Activated naive CD4-positive, alpha-beta T cell treated with anti-CD3 and anti-CD28 coated beads for 36 hours (primary cell): ENCODE measurements at regions not wholly inside any gene's neighbourhood (a gene's known extent, or its start where the extent isn't known, plus 50 kb on each side); places are given as distances from the start of the nearest gene placed in this dataset.

Experiments used
- CTCF ChIA-PET: fragments of 350-600 bp; sonication (Branson Sonifier 250); formaldehyde crosslinking; loops from one replicate; lab custom pipeline; 2021; ENCODE audit warnings: antibody characterized with exemption; lab: Charles Lee
- DNase-seq: peaks from one replicate; pipeline ENCODE4 v3.0.0-alpha.2; 2020
- H3K27ac Mint-ChIP-seq: one replicate; pipeline ENCODE4 v1.8.0; 2021; ENCODE audit warnings: mild to moderate bottlenecking, mixed read lengths
- H3K27me3 Mint-ChIP-seq: one replicate; pipeline ENCODE4 v1.8.0; 2021; ENCODE audit warnings: low read depth, mixed read lengths
- H3K36me3 Mint-ChIP-seq: one replicate; pipeline ENCODE4 v1.8.0; 2021; ENCODE audit warnings: low read depth, mixed read lengths
- H3K4me1 Mint-ChIP-seq: one replicate; pipeline ENCODE4 v1.8.0; 2021; ENCODE audit warnings: low read depth, mixed read lengths
- H3K4me3 Mint-ChIP-seq: one replicate; pipeline ENCODE4 v1.8.0; 2021; ENCODE audit warnings: mild to moderate bottlenecking, moderate library complexity, mixed read lengths
- H3K9me3 Mint-ChIP-seq: one replicate; pipeline ENCODE4 v1.8.0; 2021; ENCODE audit warnings: mixed read lengths
- intact Hi-C: fragments of 100-400 bp; cut with micrococcal nuclease; formaldehyde crosslinking; loops from one replicate; pipeline ENCODE4 v1.15.1; 2023

DNA sequence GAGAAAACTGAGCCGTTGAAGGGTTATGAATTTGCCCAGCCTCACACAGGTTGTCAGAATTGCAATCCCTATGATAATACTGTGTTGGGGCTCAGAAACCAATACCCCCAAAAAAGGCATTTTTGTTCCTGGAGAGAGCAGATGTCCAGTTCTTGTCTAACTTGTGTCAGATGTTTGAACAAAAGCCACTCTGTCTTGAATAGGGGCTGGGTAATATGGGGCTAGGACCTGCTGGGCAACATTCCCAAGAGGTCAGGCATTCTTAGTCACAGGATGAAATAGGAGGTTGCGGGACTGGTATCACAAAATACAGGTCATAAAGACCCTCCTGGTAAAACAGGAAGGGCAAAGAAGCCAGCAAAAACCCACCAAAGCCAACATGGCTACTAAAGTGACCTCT is 482.1 kb downstream of the IPMK start:
- DNase-seq, result no peak
- no peaks in the 10 kb centered on the region for H3K36me3 Mint-ChIP-seq
- H3K27ac Mint-ChIP-seq, result no peak overlapping the region
- H3K4me1 Mint-ChIP-seq, result no peaks in the 10 kb centered on the region
- peaks cover 15% of the 10 kb centered on the region for H3K9me3 Mint-ChIP-seq
- CTCF ChIA-PET, result no interaction called here
- intact Hi-C loops, result no loop called here
- H3K27me3 Mint-ChIP-seq, result no peaks in the 10 kb centered on the region
- H3K4me3 Mint-ChIP-seq, result no peak overlapping the region

DNA sequence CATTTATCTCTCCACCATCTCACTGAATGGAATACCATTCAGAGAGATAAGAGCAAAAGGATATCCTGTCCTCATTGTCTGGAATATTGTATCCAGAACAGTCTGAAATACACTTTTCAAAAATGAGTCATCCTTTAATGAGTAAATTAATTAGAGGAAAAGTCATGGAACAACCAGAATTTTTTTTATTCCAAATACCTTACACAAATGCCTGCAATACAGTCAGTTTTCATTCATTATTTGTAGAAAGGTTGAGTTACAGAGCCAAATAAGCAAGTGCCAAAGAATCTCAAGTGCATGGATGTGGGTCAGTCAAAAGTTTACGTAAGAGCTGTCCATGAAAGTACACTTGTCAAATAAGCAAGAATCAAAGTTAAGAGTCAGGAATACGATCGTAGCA is 482.6 kb downstream of the IPMK start:
- Mint-ChIP-seq H3K9me3 (peaks cover 16% of the 10 kb centered on the region), H3K36me3 (no peaks in the 10 kb centered on the region), H3K4me1 (no peaks in the 10 kb centered on the region), H3K27ac (no peak overlapping the region), H3K27me3 (no peaks in the 10 kb centered on the region), H3K4me3 (no peak overlapping the region)
- intact Hi-C loops, result no loop called here
- CTCF ChIA-PET, result no interaction called here
- no peak for DNase-seq

DNA sequence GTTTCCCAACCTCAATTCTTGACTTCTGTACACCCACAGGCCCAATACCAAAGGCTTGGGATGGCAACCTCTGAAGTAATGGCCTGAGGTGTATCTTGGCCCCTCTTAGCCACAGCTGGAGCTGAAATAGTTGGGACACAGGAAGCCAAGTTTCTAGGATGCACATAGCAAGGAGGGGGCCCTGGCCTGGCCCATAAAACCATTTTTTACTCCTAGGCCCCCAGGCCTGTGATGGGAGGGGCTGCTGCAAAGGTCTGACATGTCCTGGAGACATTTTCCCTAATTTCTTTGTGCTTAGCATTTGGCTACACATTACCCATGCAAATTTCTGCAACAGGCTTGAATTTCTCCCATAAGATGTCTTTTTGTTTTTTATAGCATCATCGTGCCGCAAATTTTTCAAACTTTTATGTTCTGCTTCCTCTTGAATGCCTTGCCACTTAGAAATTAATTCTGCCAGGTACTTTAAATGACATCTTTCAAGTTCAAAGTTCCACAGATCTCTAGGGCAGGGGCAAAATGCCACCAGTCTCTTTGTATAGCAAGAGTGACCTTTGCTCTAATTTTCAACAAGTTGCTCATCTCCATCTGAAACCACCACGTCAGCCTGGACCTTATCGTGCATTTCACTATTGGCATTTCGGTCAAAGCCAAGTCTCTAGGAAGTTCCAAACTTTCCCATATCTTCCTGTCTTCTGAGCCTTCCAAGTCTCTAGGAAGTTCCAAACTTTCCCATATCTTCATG is 490.8 kb downstream of the IPMK start:
- Mint-ChIP-seq H3K36me3 (peaks cover 2% of the 10 kb centered on the region), H3K4me1 (no peaks in the 10 kb centered on the region), H3K27ac (no peak overlapping the region), H3K4me3 (no peak overlapping the region), H3K9me3 (peaks cover 23% of the 10 kb centered on the region), H3K27me3 (no peaks in the 10 kb centered on the region)
- CTCF ChIA-PET, result no interaction called here
- no peak for DNase-seq
- intact Hi-C loops, result no loop called here

DNA sequence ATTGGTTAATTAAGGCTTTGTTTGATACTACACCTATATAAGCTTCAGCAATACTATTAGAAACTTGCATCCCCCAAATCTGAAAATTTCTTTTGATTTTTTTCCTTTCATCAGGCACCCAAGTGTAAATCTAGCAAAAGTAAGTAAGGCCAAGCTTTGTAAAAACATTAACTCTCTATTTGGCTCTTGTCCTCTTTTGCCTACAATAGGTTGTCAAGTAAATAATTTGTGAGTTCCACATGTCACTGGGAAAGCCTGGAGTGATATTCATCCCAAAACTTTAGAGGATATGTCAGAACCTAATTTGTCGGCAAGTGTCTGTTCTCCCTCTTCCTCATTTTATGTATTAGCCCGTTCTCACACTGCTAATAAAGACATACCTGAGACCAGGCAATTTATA is 492.4 kb downstream of the IPMK start:
- Mint-ChIP-seq H3K27ac (no peak overlapping the region), H3K27me3 (no peaks in the 10 kb centered on the region), H3K36me3 (peaks cover 2% of the 10 kb centered on the region), H3K4me3 (no peak overlapping the region), H3K9me3 (peaks cover 15% of the 10 kb centered on the region), H3K4me1 (no peaks in the 10 kb centered on the region)
- DNase-seq, result no peak
- CTCF ChIA-PET, result no interaction called here
- intact Hi-C loops, result no loop called here

DNA sequence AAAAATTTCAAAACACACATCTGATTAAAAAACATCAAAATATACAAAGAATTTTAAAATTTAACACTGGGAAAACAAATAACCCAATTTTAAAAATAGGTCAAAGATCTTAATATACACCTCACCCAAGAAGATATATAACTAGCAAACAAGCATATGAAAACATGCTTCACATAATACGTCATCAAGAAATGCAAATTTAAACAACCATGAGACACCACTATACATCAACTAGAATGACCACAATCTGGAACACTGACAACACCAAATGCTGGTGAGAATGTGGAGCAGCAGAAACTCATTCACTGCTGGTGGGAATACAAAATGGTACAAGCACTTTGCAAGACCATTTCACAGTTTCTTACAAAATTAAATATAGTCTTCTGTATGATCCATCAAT is 498.4 kb downstream of the IPMK start:
- CTCF ChIA-PET, result no interaction called here
- H3K36me3 Mint-ChIP-seq, result no peaks in the 10 kb centered on the region
- no peak overlapping the region for H3K27ac Mint-ChIP-seq
- no peaks in the 10 kb centered on the region for H3K4me1 Mint-ChIP-seq
- no peak overlapping the region for H3K4me3 Mint-ChIP-seq
- intact Hi-C loops, result no loop called here
- no peak for DNase-seq
- H3K9me3 Mint-ChIP-seq, result peaks cover 7% of the 10 kb centered on the region
- no peaks in the 10 kb centered on the region for H3K27me3 Mint-ChIP-seq

DNA sequence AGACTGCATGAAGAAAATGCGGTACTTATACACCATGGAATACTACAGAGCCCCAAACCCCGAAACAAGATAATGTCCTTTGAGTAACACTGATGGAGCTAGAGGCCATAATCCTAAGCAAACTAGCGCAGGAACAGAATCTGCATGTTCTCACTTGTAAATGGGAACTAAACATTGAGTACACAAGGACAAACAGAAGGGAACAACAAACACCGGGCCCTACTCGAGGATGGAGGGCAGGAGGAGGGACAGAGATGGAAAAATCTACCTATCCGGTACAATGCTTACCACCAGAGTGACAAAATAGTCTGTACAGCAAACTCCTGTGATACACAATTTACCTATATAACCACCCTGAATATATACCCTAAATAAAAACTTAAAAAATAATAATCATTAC is 507.9 kb downstream of the IPMK start:
- CTCF ChIA-PET, result no interaction called here
- no peaks in the 10 kb centered on the region for H3K27me3 Mint-ChIP-seq
- no peaks in the 10 kb centered on the region for H3K36me3 Mint-ChIP-seq
- H3K4me3 Mint-ChIP-seq, result no peak overlapping the region
- H3K4me1 Mint-ChIP-seq, result no peaks in the 10 kb centered on the region
- H3K9me3 Mint-ChIP-seq, result peaks cover 5% of the 10 kb centered on the region
- intact Hi-C loops, result no loop called here
- DNase-seq, result no peak
- no peak overlapping the region for H3K27ac Mint-ChIP-seq

DNA sequence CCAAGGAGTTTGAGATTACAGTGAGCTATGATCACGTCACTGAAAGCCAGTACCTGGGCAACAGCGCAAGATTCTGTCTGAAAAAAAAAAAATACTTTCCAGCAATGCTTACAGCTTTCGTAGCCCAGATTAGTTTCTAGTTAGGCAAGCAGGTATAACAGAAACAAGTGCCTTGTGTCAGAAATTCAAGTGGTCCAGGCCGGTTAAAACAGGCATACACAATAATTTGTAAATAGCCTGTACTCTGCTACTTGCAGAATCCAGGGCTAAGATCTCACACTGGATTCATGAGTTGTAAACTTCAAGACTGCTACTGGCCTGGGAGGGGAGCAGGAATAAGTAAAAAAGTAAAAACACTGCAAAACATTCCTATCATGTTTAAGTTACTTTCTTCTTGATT is 512.9 kb downstream of the IPMK start:
- DNase-seq, result no peak
- intact Hi-C loops, result no loop called here
- Mint-ChIP-seq H3K9me3 (peaks cover 11% of the 10 kb centered on the region), H3K36me3 (no peaks in the 10 kb centered on the region), H3K27ac (no peak overlapping the region), H3K27me3 (no peaks in the 10 kb centered on the region), H3K4me1 (no peaks in the 10 kb centered on the region), H3K4me3 (no peak overlapping the region)
- CTCF ChIA-PET, result no interaction called here

DNA sequence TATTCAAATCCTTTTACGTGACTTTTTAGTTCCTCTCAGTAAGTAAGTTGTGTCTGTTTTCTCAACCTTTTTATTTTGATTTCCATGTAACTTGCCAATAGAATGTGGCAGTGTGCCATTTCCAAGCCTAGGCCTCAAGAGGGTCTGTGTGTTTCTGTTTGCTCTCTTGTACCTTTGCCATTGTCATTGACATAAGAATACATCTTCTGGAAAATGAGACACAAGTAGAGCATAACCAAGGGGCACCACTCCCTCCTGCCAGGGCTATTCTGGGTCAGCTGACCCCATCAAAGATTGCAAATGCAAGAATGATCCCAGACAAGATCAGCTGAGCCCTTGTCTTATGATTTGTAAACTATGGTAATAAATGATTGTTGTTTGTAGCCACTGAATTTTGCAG is 524.0 kb downstream of the IPMK start:
- Mint-ChIP-seq H3K27me3 (no peaks in the 10 kb centered on the region), H3K27ac (no peak overlapping the region), H3K4me3 (no peak overlapping the region), H3K36me3 (no peaks in the 10 kb centered on the region), H3K4me1 (no peaks in the 10 kb centered on the region), H3K9me3 (no peaks in the 10 kb centered on the region)
- no peak for DNase-seq
- intact Hi-C loops, result no loop called here
- CTCF ChIA-PET, result interaction anchor here (0.6 kb wide), 1 partner anchor 302 kb away, joined by 3 read pairs; no protein-coding TSS in a partner anchor

DNA sequence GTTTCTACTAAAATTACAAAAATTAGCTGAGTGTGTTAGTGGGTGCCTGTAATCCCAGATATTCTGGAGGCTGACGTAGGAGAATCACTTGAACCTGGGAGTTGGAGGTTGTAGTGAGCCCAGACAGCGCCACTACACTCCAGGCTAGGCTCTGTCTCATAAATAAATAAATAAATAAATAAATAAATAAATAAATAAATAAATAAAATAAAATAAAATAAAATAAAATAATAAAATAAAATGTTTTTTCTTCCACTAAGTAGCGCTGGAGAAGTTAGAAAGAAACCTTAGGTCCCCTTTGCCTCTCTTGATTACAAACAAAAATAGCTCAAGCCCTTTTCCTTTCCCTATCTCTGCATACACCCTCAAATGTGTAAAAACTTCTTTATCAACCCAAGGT is 525.9 kb downstream of the IPMK start:
- Mint-ChIP-seq H3K9me3 (no peaks in the 10 kb centered on the region), H3K4me1 (no peaks in the 10 kb centered on the region), H3K4me3 (no peak overlapping the region), H3K36me3 (no peaks in the 10 kb centered on the region), H3K27ac (no peak overlapping the region), H3K27me3 (no peaks in the 10 kb centered on the region)
- CTCF ChIA-PET, result no interaction called here
- intact Hi-C loops, result no loop called here
- no peak for DNase-seq

DNA sequence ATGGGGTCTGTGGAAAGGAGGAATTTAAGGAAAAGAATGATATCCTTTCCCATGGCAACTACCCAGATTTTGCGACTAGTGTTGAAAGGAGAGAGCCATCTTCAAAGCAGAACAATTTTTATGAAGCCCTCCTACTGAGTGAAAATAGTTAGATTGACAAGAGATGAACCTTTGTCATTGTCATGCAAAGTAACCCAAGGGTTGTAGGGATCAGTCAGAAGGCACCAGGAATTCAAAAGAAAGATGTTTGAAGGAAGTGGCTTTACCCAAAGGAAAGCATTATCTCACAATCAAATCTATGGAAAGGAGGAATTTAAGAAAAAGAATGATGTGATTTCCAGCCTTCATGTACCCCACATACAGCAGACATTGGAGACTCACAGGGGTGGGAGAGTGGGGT is 544.4 kb downstream of the IPMK start:
- intact Hi-C loops, result no loop called here
- H3K9me3 Mint-ChIP-seq, result peaks cover 5% of the 10 kb centered on the region
- DNase-seq, result no peak
- CTCF ChIA-PET, result no interaction called here
- H3K4me3 Mint-ChIP-seq, result no peak overlapping the region
- H3K36me3 Mint-ChIP-seq, result no peaks in the 10 kb centered on the region
- H3K27ac Mint-ChIP-seq, result no peak overlapping the region
- H3K27me3 Mint-ChIP-seq, result no peaks in the 10 kb centered on the region
- no peaks in the 10 kb centered on the region for H3K4me1 Mint-ChIP-seq

DNA sequence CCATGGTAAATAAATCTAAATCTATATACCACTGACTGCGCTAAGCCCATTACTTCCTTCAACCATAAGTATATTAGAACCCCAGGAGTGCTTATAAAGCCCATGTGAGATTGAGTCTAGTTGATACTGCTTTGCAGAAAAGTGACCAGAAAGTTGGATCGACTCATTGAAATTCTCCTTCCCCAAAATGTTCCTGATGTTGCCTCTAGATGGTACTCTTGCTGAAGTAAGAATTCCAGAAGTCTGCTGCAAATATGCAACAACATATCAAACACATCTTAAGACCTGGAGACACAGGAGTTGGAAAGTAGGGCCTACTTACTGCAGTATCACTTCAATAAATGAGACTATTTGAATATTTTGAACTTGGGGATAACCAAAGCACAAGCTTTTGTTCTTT is 550.8 kb downstream of the IPMK start:
- Mint-ChIP-seq H3K36me3 (no peaks in the 10 kb centered on the region), H3K4me1 (no peaks in the 10 kb centered on the region), H3K9me3 (peaks cover 5% of the 10 kb centered on the region), H3K4me3 (no peak overlapping the region), H3K27me3 (no peaks in the 10 kb centered on the region), H3K27ac (no peak overlapping the region)
- CTCF ChIA-PET, result no interaction called here
- intact Hi-C loops, result no loop called here
- DNase-seq, result no peak

DNA sequence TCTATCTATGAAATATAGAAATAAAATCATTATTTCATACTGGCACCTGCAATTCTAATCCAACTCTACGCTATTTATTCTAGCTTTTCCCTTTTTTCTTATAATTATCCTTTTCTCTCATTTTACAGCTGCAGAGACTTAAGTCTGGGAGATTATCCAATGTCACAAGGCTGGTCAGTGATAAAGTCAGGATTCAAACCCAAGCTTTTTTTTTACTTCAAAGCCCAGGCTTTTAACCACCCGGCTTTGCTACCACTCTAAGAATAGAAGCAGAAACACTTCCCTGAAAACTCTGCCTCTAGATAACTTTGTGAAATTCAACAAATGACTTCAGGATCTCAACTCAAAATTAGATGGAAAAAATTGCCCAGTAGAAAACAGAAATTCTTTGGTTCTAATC is 552.5 kb downstream of the IPMK start:
- Mint-ChIP-seq H3K36me3 (no peaks in the 10 kb centered on the region), H3K9me3 (peaks cover 6% of the 10 kb centered on the region), H3K4me3 (no peak overlapping the region), H3K27me3 (no peaks in the 10 kb centered on the region), H3K27ac (no peak overlapping the region), H3K4me1 (no peaks in the 10 kb centered on the region)
- CTCF ChIA-PET, result no interaction called here
- DNase-seq, result no peak
- intact Hi-C loops, result no loop called here

DNA sequence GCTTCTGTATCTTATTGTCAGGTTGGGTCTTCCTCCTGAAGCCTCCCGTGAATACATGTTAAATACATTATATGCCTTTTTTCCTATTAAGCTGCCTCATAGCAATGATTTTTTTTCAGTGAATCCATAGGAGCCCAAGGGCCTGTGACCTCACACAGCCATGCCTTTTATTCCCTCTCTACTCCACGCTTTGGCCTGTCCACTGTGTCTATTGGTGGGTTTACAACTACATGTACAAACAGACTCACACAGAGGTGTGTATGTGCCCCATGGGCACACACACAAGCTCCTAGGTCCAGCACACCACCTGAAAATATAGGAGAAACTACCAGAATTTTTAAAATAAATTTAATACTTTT is 560.4 kb downstream of the IPMK start:
- CTCF ChIA-PET, result no interaction called here
- H3K4me1 Mint-ChIP-seq, result no peaks in the 10 kb centered on the region

More for the DNA sequence above, 560.4 kb downstream of the IPMK start:
- H3K36me3 Mint-ChIP-seq, result no peaks in the 10 kb centered on the region
- H3K27ac Mint-ChIP-seq, result no peak overlapping the region
- no peak for DNase-seq
- no peak overlapping the region for H3K4me3 Mint-ChIP-seq
- no peaks in the 10 kb centered on the region for H3K27me3 Mint-ChIP-seq
- H3K9me3 Mint-ChIP-seq, result peaks cover 3% of the 10 kb centered on the region
- intact Hi-C loops, result no loop called here
